HuH-7 (cell line): ENCODE measurements at regions not wholly inside any gene's neighbourhood (a gene's known extent, or its start where the extent isn't known, plus 50 kb on each side); places are given as distances from the start of the nearest gene placed in this dataset.

ENCODE experiments used
- DNase-seq: peaks from one replicate; pipeline ENCODE4 v3.0.0; 2011; ENCODE audit warnings: low spot score

- DNase-seq: no peak
Measured at GRCh38 chr6:74879976-74880375, 325.9 kb downstream of the COL12A1 start.

- DNase-seq: no peak
Measured at GRCh38 chr6:74879234-74879633, 326.6 kb downstream of the COL12A1 start.

- DNase-seq: no peak
Measured at GRCh38 chr6:74875193-74875592, 330.7 kb downstream of the COL12A1 start.

GRCh38 chr6:74872754-74873476, 332.9 kb downstream of the COL12A1 start:
- no peak for DNase-seq

GRCh38 chr6:74871757-74872156, 334.1 kb downstream of the COL12A1 start:
- no peak for DNase-seq

- peak; percentile 30 for DNase-seq
Measured at GRCh38 chr6:74870403-74870802, 335.4 kb downstream of the COL12A1 start.

GRCh38 chr6:74867291-74867690, 338.6 kb downstream of the COL12A1 start:
- no peak for DNase-seq

- DNase-seq: no peak
Measured at GRCh38 chr6:74863968-74864367, 341.9 kb downstream of the COL12A1 start.

- DNase-seq: no peak
Measured at GRCh38 chr6:74860456-74860855, 345.4 kb downstream of the COL12A1 start.

- DNase-seq: no peak
Measured at GRCh38 chr6:74857157-74857556, 348.7 kb downstream of the COL12A1 start.

GRCh38 chr6:74853991-74854390, 351.9 kb downstream of the COL12A1 start:
- DNase-seq: no peak

- DNase-seq: no peak
Measured at GRCh38 chr6:74851596-74851995, 354.3 kb downstream of the COL12A1 start.

GRCh38 chr6:74840953-74841352, 364.9 kb downstream of the COL12A1 start:
- no peak for DNase-seq

GRCh38 chr6:74834967-74835366, 370.9 kb downstream of the COL12A1 start:
- no peak for DNase-seq

- DNase-seq: no peak
Measured at GRCh38 chr6:74826263-74826662, 379.6 kb downstream of the COL12A1 start.

- DNase-seq: no peak
Measured at GRCh38 chr6:74814440-74814839, 391.4 kb downstream of the COL12A1 start.

- DNase-seq: no peak
Measured at GRCh38 chr6:74807674-74808073, 398.2 kb downstream of the COL12A1 start.

GRCh38 chr6:74805916-74806696, 399.7 kb downstream of the COL12A1 start:
- no peak for DNase-seq

GRCh38 chr6:74798302-74798701, 407.6 kb downstream of the COL12A1 start:
- no peak for DNase-seq

- DNase-seq: no peak
Measured at GRCh38 chr6:74785236-74785635, 420.6 kb downstream of the COL12A1 start.

- no peak for DNase-seq
Measured at GRCh38 chr6:74782346-74782745, 423.5 kb downstream of the COL12A1 start.

- DNase-seq: no peak
Measured at GRCh38 chr6:74780831-74781230, 425.0 kb downstream of the COL12A1 start.

GRCh38 chr6:74768738-74769137, 437.1 kb downstream of the COL12A1 start:
- DNase-seq: no peak

GRCh38 chr6:74768120-74768519, 437.7 kb downstream of the COL12A1 start:
- DNase-seq: no peak
